ENCODE measurements at regions not wholly inside any gene's neighbourhood (a gene's known extent, or its start where the extent isn't known, plus 50 kb on each side); places are given as distances from the start of the nearest gene placed in this dataset.

DNA sequence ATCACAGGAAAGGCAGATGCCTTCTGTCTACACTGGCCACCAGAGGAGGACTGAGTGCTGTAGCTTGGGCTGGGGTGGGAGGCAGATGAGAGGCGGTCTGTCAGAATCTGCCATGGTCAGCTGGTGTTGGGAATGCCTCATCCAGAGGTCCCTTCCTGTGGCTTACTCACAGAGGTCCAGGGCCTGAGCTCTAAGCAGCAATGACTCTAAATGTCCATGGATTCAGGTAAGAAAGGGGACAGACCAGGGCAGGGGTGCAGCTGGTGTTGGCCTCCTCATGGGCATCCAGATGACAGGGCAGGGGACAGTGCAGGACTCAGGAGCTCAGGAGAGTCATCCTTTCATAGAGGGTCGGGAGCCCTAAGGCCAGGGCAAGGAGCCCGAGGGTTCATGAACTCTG is 165.0 kb downstream of the ICE1 start:
- Histone ChIP-seq H3K27ac (ENCODE audit: low read length) (no peak overlapping the region), H3K4me1 (ENCODE audit: insufficient read depth, low read length) (no peaks in the 10 kb centered on the region), H3K36me3 (ENCODE audit: low read depth, low read length) (no peaks in the 10 kb centered on the region), H3K9me3 (ENCODE audit: low read length) (no peaks in the 10 kb centered on the region), H3K79me2 (ENCODE audit: low read length) (no peaks in the 10 kb centered on the region), H3K4me3 (ENCODE audit: low read length) (no peak overlapping the region), H3K27me3 (ENCODE audit: low read length) (peaks cover 95% of the 10 kb centered on the region), H3F3A (ENCODE audit: low read length, unreplicated experiment) (no peaks in the 10 kb centered on the region), H3K4me2 (ENCODE audit: low read length) (no peak overlapping the region), H3K9ac (ENCODE audit: low read length) (no peak overlapping the region), H2AFZ (ENCODE audit: low read length) (no peak overlapping the region), H3K9me2 (replicated peaks; ENCODE audit: low read length) (no peaks in the 10 kb centered on the region), H4K20me1 (ENCODE audit: low read length) (no peaks in the 10 kb centered on the region)
- intact Hi-C loops (cut with micrococcal nuclease): no loop called here
- TF ChIP-seq EZH2 (IDR thresholded peaks at IDR 0.05; ENCODE audit: low read length, unreplicated experiment): no peak
- TF ChIP-seq, protein P1, sequence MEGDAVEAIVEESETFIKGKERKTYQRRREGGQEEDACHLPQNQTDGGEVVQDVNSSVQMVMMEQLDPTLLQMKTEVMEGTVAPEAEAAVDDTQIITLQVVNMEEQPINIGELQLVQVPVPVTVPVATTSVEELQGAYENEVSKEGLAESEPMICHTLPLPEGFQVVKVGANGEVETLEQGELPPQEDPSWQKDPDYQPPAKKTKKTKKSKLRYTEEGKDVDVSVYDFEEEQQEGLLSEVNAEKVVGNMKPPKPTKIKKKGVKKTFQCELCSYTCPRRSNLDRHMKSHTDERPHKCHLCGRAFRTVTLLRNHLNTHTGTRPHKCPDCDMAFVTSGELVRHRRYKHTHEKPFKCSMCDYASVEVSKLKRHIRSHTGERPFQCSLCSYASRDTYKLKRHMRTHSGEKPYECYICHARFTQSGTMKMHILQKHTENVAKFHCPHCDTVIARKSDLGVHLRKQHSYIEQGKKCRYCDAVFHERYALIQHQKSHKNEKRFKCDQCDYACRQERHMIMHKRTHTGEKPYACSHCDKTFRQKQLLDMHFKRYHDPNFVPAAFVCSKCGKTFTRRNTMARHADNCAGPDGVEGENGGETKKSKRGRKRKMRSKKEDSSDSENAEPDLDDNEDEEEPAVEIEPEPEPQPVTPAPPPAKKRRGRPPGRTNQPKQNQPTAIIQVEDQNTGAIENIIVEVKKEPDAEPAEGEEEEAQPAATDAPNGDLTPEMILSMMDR (conservative IDR thresholded peaks at IDR 0.05; ENCODE audit: low read depth, low read length): no peak
- no peak for TF ChIP-seq EZH2phosphoT487 (IDR thresholded peaks at IDR 0.05; ENCODE audit: borderline replicate concordance, low read length)
- no peak for DNase-seq
- BruUV-seq (replicated peaks): no TSS peak
- ChIA-PET CTCF (no interaction called here), POLR2A (ENCODE audit: unreplicated experiment) (no interaction called here)
- ATAC-seq: no peak

DNA sequence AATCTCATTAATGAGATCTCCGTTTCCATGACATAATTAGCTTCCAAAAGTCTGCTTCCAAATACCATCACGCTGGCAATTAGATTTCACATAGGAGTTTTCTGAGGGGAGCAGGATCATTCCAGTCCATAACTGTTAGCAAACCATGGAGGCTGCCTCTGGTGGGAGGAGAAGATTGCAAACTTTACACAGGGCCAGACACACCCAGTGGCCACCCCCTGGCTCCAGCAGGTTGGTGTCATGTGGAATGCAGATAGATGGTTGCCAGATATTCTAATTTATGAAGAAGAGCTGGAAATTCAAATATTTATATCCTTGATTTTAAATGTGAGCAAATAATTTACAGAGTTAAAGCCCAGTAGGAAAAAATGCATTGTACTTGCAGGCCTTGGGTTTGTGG is 164.2 kb downstream of the ICE1 start:
- Histone ChIP-seq H3K4me2 (ENCODE audit: low read length) (no peak overlapping the region), H3K27me3 (ENCODE audit: low read length) (peaks cover 98% of the 10 kb centered on the region), H3K4me1 (ENCODE audit: insufficient read depth, low read length) (no peaks in the 10 kb centered on the region), H2AFZ (ENCODE audit: low read length) (no peak overlapping the region), H3K9me2 (replicated peaks; ENCODE audit: low read length) (no peaks in the 10 kb centered on the region), H3K9ac (ENCODE audit: low read length) (no peak overlapping the region), H3K79me2 (ENCODE audit: low read length) (no peaks in the 10 kb centered on the region), H3K9me3 (ENCODE audit: low read length) (no peaks in the 10 kb centered on the region), H3K36me3 (ENCODE audit: low read depth, low read length) (no peaks in the 10 kb centered on the region), H3K4me3 (ENCODE audit: low read length) (no peak overlapping the region), H3F3A (ENCODE audit: low read length, unreplicated experiment) (no peaks in the 10 kb centered on the region), H4K20me1 (ENCODE audit: low read length) (no peaks in the 10 kb centered on the region), H3K27ac (ENCODE audit: low read length) (no peak overlapping the region)
- no peak for DNase-seq
- ChIA-PET CTCF (no interaction called here), POLR2A (ENCODE audit: unreplicated experiment) (no interaction called here)
- intact Hi-C loops (cut with micrococcal nuclease): no loop called here
- no peak for ATAC-seq
- BruUV-seq (replicated peaks): no TSS peak
- TF ChIP-seq, protein P1 (conservative IDR thresholded peaks at IDR 0.05; ENCODE audit: low read depth, low read length): no peak
- TF ChIP-seq EZH2phosphoT487 (IDR thresholded peaks at IDR 0.05; ENCODE audit: borderline replicate concordance, low read length) (no peak), EZH2 (IDR thresholded peaks at IDR 0.05; ENCODE audit: low read length, unreplicated experiment) (no peak)

DNA sequence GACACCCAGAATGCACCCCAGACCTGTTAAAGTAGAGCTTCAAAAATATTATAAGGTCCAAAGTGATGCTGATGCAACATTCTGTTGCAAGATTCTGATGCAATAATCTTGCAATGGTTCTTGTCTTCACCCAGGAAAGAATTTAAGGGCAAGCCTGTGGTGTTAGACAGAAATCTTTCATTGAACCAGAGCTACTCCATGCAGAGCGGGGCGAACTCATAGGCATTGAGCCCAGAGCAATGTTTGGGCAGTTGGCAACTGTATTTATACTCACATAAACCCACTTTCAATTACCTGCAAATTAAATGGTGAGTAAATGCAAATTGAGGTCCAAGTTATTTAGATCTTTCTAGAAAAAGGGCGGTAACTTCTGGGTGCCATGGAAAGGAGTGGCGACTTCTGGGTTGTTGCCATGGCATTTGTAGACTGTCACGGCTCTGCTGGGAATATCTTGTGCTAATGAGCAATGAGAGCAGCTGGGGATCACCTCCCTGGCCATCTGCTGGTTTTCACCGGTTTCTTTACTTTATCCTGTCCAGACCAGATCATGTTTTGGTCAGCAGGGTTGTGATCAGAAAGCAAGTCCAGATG is 163.4 kb downstream of the ICE1 start:
- no peaks in the 10 kb centered on the region for H3F3A ChIP-seq (ENCODE audit: low read length, unreplicated experiment)
- no peaks in the 10 kb centered on the region for H3K36me3 ChIP-seq (ENCODE audit: low read depth, low read length)
- intact Hi-C loops (cut with micrococcal nuclease): no loop called here
- peaks cover 97% of the 10 kb centered on the region for H3K27me3 ChIP-seq (ENCODE audit: low read length)
- no peaks in the 10 kb centered on the region for H3K4me1 ChIP-seq (ENCODE audit: insufficient read depth, low read length)
- POLR2A ChIA-PET (ENCODE audit: unreplicated experiment): no interaction called here
- no peak overlapping the region for H3K4me2 ChIP-seq (ENCODE audit: low read length)
- H3K79me2 ChIP-seq (ENCODE audit: low read length): no peaks in the 10 kb centered on the region
- H3K9ac ChIP-seq (ENCODE audit: low read length): no peak overlapping the region
- no peak overlapping the region for H2AFZ ChIP-seq (ENCODE audit: low read length)
- no peaks in the 10 kb centered on the region for H3K9me2 ChIP-seq (replicated peaks; ENCODE audit: low read length)
- H4K20me1 ChIP-seq (ENCODE audit: low read length): no peaks in the 10 kb centered on the region
- no peak overlapping the region for H3K4me3 ChIP-seq (ENCODE audit: low read length)
- no peak overlapping the region for H3K27ac ChIP-seq (ENCODE audit: low read length)
- no peaks in the 10 kb centered on the region for H3K9me3 ChIP-seq (ENCODE audit: low read length)
- ATAC-seq: no peak
- TF ChIP-seq, protein P1 (conservative IDR thresholded peaks at IDR 0.05; ENCODE audit: low read depth, low read length): no peak
- no TSS peak for BruUV-seq (replicated peaks)
- no peak for DNase-seq
- CTCF ChIA-PET: no interaction called here

Measured in PC-3 (cell line).